ENCODE measurements at regions not wholly inside any gene's neighbourhood (a gene's known extent, or its start where the extent isn't known, plus 50 kb on each side); places are given as distances from the start of the nearest gene placed in this dataset.

DNA sequence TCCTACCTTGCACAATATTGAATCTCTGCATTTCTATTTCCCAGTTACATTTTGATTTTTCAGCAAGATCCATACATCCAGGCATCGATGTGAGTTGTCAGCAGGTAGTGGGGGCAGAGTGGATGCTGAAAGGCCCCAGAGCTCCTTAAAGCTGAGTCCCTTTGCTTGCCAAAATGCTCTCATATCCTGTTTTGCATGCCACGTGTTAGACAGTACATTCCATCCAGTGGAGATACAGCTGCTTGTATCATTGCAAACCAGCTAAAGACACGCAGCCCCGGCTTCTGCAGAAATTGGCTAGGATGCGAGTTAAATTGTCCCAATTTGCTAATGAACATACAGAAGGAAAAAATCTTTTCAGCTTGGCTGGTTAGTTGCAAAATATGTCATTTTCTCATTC is 179.6 kb upstream of the MXRA5 start:
- Histone ChIP-seq H3K4me3 (replicated peaks in 1 of 3; ENCODE audit: insufficient read depth in 1 of 3, low read depth in 1 of 3, low read length in 3 of 3) (no peak overlapping the region), H3K4me2 (ENCODE audit: insufficient read depth, low read length) (no peak overlapping the region), H3K4me1 (ENCODE audit: control insufficient read depth, extremely low read depth, insufficient read depth, low read length) (no peaks in the 10 kb centered on the region), H3K9me1 (replicated peaks; ENCODE audit: control insufficient read depth, extremely low read depth, insufficient read depth, low read length) (no peaks in the 10 kb centered on the region), H3K27ac (ENCODE audit: insufficient read depth, low read depth, low read length) (no peak overlapping the region), H3K9me3 (replicated peaks; ENCODE audit: control insufficient read depth, insufficient read depth, low read length) (no peaks in the 10 kb centered on the region), H4K20me1 (replicated peaks; ENCODE audit: control insufficient read depth, extremely low read depth, insufficient read depth, low read length) (no peaks in the 10 kb centered on the region), H2AFZ (ENCODE audit: low read depth, low read length) (no peak overlapping the region), H3K36me3 (ENCODE audit: control insufficient read depth in 2 of 2, extremely low read depth in 1 of 2, insufficient read depth in 2 of 2, low read length in 2 of 2) (no peaks in the 10 kb centered on the region), H3K9ac (replicated peaks; ENCODE audit: extremely low read depth, insufficient read depth, low read length) (no peak overlapping the region), H3K79me2 (ENCODE audit: control insufficient read depth, insufficient read depth, low read length) (no peaks in the 10 kb centered on the region), H3K27me3 (ENCODE audit: control insufficient read depth in 2 of 2, insufficient read depth in 2 of 2, low read length in 2 of 2) (no peaks in the 10 kb centered on the region)
- no peak for DNase-seq (ENCODE audit: low read depth, low spot score)
- no TSS peak for BruUV-seq (replicated peaks)
- ChIA-PET CTCF (no interaction called here), POLR2A (no interaction called here)
- TF ChIP-seq EZH2 (IDR thresholded peaks at IDR 0.05; ENCODE audit: borderline replicate concordance, low read depth, low read length, severe bottlenecking) (no peak), FOS (IDR thresholded peaks at IDR 0.05; ENCODE audit: borderline replicate concordance, insufficient read depth, low read length) (no peak), POLR2AphosphoS5 (IDR thresholded peaks at IDR 0.05; ENCODE audit: insufficient read depth, low read depth, low read length) (no peak), MYC (IDR thresholded peaks at IDR 0.05; ENCODE audit: low read depth, low read length) (no peak), JUN (IDR thresholded peaks at IDR 0.05; ENCODE audit: borderline replicate concordance, insufficient read depth, insufficient read length, low read depth) (no peak)
- FAIRE-seq: no peak
- intact Hi-C loops (cut with micrococcal nuclease): no loop called here
- dilution Hi-C loops (cut with MboI; ENCODE audit: extremely low pct_ligation_motif_present, low sequenced_read_pairs): no loop called here

DNA sequence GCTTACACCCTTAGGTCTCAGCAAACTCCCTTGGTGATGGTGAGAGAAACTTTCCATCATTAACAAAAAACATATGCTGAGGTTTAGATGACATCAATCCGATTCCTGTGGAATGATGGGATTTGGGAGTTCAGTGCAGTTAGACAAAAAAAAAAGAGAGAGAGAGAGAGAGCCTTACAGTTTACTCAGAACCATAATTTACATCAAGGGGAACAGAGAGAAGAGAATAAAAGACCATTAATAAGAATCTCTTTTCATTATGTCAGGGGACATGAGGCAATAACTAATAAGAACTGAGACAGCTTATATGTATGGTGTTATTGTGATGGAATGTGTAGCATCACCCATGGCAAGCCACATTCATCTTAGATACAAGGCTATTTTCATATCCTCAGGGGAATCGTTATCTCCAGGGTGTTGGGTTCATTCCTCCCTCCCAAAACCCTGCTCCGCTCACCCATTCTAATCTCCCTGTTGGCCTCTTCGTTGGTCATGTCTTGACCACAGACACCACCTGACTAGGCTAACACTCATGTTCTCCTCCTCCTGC is 175.7 kb upstream of the MXRA5 start:
- Histone ChIP-seq H3K4me2 (ENCODE audit: insufficient read depth, low read length) (no peak overlapping the region), H3K9ac (replicated peaks; ENCODE audit: extremely low read depth, insufficient read depth, low read length) (no peak overlapping the region), H2AFZ (ENCODE audit: low read depth, low read length) (no peak overlapping the region), H3K9me3 (replicated peaks; ENCODE audit: control insufficient read depth, insufficient read depth, low read length) (no peaks in the 10 kb centered on the region), H3K27me3 (ENCODE audit: control insufficient read depth in 2 of 2, insufficient read depth in 2 of 2, low read length in 2 of 2) (no peaks in the 10 kb centered on the region), H3K36me3 (ENCODE audit: control insufficient read depth in 2 of 2, extremely low read depth in 1 of 2, insufficient read depth in 2 of 2, low read length in 2 of 2) (no peaks in the 10 kb centered on the region), H3K9me1 (replicated peaks; ENCODE audit: control insufficient read depth, extremely low read depth, insufficient read depth, low read length) (no peaks in the 10 kb centered on the region), H3K27ac (ENCODE audit: insufficient read depth, low read depth, low read length) (no peak overlapping the region), H4K20me1 (replicated peaks; ENCODE audit: control insufficient read depth, extremely low read depth, insufficient read depth, low read length) (no peaks in the 10 kb centered on the region), H3K4me1 (ENCODE audit: control insufficient read depth, extremely low read depth, insufficient read depth, low read length) (no peaks in the 10 kb centered on the region), H3K4me3 (replicated peaks in 1 of 3; ENCODE audit: insufficient read depth in 1 of 3, low read depth in 1 of 3, low read length in 3 of 3) (no peak overlapping the region), H3K79me2 (ENCODE audit: control insufficient read depth, insufficient read depth, low read length) (no peaks in the 10 kb centered on the region)
- BruUV-seq (replicated peaks): no TSS peak
- no peak for FAIRE-seq
- no peak for DNase-seq (ENCODE audit: low read depth, low spot score)
- dilution Hi-C loops (cut with MboI; ENCODE audit: extremely low pct_ligation_motif_present, low sequenced_read_pairs) (no loop called here), intact Hi-C loops (cut with micrococcal nuclease) (no loop called here)
- ChIA-PET CTCF (no interaction called here), POLR2A (no interaction called here)
- TF ChIP-seq MYC (IDR thresholded peaks at IDR 0.05; ENCODE audit: low read depth, low read length) (no peak), POLR2AphosphoS5 (IDR thresholded peaks at IDR 0.05; ENCODE audit: insufficient read depth, low read depth, low read length) (no peak), POLR2A (IDR thresholded peaks at IDR 0.05; ENCODE audit: low read depth, low read length) (no peak), GATA2 (IDR thresholded peaks at IDR 0.05; ENCODE audit: insufficient read depth, insufficient read length, low read depth, low read length) (no peak), EZH2 (IDR thresholded peaks at IDR 0.05; ENCODE audit: borderline replicate concordance, low read depth, low read length, severe bottlenecking) (no peak), FOS (IDR thresholded peaks at IDR 0.05; ENCODE audit: borderline replicate concordance, insufficient read depth, low read length) (no peak), JUN (IDR thresholded peaks at IDR 0.05; ENCODE audit: borderline replicate concordance, insufficient read depth, insufficient read length, low read depth) (no peak)
- TF ChIP-seq, protein P1, sequence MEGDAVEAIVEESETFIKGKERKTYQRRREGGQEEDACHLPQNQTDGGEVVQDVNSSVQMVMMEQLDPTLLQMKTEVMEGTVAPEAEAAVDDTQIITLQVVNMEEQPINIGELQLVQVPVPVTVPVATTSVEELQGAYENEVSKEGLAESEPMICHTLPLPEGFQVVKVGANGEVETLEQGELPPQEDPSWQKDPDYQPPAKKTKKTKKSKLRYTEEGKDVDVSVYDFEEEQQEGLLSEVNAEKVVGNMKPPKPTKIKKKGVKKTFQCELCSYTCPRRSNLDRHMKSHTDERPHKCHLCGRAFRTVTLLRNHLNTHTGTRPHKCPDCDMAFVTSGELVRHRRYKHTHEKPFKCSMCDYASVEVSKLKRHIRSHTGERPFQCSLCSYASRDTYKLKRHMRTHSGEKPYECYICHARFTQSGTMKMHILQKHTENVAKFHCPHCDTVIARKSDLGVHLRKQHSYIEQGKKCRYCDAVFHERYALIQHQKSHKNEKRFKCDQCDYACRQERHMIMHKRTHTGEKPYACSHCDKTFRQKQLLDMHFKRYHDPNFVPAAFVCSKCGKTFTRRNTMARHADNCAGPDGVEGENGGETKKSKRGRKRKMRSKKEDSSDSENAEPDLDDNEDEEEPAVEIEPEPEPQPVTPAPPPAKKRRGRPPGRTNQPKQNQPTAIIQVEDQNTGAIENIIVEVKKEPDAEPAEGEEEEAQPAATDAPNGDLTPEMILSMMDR (IDR thresholded peaks at IDR 0.05; ENCODE audit: extremely low read depth in 1 of 2, insufficient read depth in 1 of 2, low read depth in 1 of 2, low read length in 2 of 2): no peak
- TF ChIP-seq, protein P2, sequence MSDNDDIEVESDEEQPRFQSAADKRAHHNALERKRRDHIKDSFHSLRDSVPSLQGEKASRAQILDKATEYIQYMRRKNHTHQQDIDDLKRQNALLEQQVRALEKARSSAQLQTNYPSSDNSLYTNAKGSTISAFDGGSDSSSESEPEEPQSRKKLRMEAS (IDR thresholded peaks at IDR 0.05; ENCODE audit: insufficient read depth, insufficient read length): no peak
